ENCODE measurements at regions not wholly inside any gene's neighbourhood (a gene's known extent, or its start where the extent isn't known, plus 50 kb on each side); places are given as distances from the start of the nearest gene placed in this dataset.

DNA sequence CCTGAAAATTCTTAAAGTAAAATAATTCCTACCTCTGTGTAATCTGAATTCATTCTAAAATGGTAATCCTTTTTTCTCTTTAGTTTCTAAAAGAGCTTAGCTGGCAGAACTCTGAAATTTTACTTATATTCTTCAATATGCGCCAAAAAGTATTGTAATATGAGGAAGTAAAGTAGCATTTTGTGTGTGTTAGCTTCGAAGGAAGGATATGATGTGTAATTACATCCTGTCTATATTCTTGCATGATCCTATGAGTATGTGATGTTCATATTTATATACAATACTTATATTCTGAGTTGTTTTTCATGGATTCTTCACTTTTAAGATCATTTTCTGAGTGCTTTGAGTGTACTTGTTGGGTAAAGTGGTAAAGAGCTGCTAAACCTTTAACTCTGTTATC, 402.9 kb upstream of the PKDCC start:
- DNase-seq (ENCODE audit: extremely low read depth in 1 of 11, low read depth in 9 of 11, low spot score in 4 of 11): no peak

GRCh38 chr2:41647468-41648050, 400.3 kb upstream of the PKDCC start:
- DNase-seq (ENCODE audit: extremely low read depth in 1 of 11, low read depth in 9 of 11, low spot score in 4 of 11): no peak

DNA sequence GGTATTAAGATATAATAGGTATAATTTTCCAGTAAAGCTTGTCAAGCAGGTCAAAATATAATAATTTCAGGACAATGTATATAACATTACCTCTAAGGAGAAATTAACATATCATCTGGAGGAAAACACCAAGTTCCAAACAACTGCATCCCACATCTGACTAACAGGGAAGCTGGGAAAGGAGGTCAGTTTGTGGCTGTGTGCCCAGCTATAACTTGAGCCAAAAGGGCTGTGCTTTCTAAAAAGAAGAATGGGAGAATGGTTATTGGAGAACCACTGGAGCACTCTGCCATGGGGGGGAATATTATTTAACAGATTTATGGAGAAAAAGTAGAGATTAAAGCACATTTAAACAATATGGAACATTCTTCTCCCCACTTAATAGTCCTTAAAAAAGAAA, 390.6 kb upstream of the PKDCC start:
- no peak for DNase-seq (ENCODE audit: extremely low read depth in 1 of 11, low read depth in 9 of 11, low spot score in 4 of 11)

DNA sequence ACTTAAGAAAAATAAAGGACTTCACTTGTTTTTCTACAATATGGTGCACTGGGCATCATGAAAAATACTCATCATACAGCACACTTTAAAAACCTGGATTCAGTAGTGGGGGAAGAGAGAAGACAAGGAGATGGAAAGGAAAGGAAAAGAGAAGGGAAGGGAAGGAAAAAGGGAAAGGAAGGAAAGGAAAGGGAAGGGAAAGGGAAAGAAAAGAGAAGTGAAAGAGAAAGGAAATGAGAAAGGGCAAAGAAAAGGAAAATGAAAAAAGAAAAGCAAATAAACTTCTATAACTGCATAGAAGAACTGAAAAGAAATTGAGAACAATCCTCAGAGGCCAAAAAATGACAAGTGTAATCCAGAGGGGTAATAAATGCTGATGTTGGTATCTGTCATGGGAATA, 388.1 kb upstream of the PKDCC start:
- no peak for DNase-seq (ENCODE audit: extremely low read depth in 1 of 11, low read depth in 9 of 11, low spot score in 4 of 11)

GRCh38 chr2:41662461-41662860, 385.4 kb upstream of the PKDCC start:
- DNase-seq (ENCODE audit: extremely low read depth in 1 of 11, low read depth in 9 of 11, low spot score in 4 of 11): no peak

- no peak for DNase-seq (ENCODE audit: extremely low read depth in 1 of 11, low read depth in 9 of 11, low spot score in 4 of 11)
Measured at GRCh38 chr2:41663056-41663455, 384.8 kb upstream of the PKDCC start.

DNA sequence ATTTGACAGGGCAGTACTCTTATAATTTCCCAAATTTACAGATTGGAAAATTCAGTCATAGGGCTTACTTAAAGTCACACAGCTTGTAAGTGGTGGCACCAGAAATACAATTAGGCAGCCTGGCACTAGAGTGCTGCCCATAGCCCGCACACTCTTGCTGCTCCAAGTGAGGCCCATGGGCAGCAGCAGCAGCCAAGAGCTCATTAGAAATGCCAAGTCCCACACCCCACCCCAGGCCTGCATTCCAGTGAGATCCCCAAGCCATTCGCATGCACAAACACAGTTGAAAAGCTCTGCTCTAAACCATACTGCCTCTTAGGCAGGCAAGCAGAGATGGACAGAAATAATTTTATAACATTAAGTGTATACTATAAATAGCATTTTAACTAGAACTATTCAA, 379.3 kb upstream of the PKDCC start:
- peak in 1 of 11 donors; percentile 3 for DNase-seq (ENCODE audit: extremely low read depth in 1 of 11, low read depth in 9 of 11, low spot score in 4 of 11)

GRCh38 chr2:41678639-41679038, 369.2 kb upstream of the PKDCC start:
- no peak for DNase-seq (ENCODE audit: extremely low read depth in 1 of 11, low read depth in 9 of 11, low spot score in 4 of 11)

GRCh38 chr2:41686156-41686555, 361.7 kb upstream of the PKDCC start:
- no peak for DNase-seq (ENCODE audit: extremely low read depth in 1 of 11, low read depth in 9 of 11, low spot score in 4 of 11)

DNA sequence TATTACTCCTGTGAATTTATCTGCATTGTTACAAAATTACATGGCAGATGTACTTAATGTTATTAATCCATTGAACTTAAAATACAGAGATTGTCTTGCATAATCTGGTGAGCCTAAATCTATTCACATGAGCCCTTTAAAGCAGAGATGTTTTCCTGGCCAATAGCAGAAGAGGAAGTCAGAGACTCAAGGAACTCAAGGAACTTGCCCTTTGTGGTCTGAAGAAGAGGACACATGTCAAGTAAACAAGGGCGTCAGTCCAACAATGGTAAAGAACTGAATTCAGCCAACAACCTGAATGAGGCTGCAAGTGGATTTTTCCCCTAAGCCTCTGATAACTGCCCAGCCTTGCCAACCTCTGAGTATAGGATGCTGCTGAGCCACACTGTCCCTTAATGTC, 356.3 kb upstream of the PKDCC start:
- DNase-seq (ENCODE audit: extremely low read depth in 1 of 11, low read depth in 9 of 11, low spot score in 4 of 11): no peak

GRCh38 chr2:41694536-41695049, 353.2 kb upstream of the PKDCC start:
- no peak for DNase-seq (ENCODE audit: extremely low read depth in 1 of 11, low read depth in 9 of 11, low spot score in 4 of 11)

DNA sequence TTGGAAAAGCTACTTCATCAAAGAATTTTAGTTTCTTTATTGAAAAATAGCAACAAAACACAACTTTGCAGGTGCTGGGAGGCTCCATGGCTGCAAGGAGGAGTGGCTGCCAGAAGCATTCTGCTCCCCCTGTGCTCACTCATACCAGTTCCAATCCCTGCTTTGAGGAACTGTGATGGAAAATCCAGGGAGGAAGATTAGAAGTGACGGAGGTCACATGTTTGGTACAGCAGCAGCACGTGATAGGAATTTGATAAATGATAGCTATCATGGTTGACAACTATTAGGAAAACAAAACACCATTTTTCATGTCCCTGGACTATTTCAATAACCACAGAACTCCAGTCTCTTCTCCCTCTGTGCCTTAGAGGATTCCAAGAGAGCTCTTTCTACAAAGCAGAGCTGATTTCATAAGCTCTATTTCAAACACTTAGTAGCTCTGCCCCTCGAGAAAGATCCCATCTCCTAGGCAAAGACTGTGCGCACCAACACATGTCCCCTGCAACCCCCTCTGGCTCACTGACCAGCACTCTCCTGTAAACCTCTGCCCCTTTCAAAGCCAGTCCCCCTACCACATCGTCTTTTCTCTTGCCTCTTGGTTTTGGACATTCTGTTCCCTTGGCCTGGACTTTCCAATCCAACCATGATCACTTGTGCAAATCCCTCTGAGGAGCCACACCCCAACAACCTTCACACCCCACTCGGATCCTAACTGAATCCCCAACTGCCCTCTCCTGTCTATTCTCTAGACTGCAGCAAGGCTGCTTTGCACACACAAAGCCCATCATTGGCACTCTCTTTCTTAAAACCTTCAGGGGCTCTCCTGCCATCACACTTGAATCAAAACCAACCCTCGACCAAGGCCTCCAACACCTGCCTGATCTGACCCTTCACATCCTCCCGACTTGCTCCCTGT, 352.4 kb upstream of the PKDCC start:
- DNase-seq (ENCODE audit: extremely low read depth in 1 of 11, low read depth in 9 of 11, low spot score in 4 of 11): no peak

GRCh38 chr2:41697389-41697788, 350.4 kb upstream of the PKDCC start:
- DNase-seq (ENCODE audit: extremely low read depth in 1 of 11, low read depth in 9 of 11, low spot score in 4 of 11): no peak

DNA sequence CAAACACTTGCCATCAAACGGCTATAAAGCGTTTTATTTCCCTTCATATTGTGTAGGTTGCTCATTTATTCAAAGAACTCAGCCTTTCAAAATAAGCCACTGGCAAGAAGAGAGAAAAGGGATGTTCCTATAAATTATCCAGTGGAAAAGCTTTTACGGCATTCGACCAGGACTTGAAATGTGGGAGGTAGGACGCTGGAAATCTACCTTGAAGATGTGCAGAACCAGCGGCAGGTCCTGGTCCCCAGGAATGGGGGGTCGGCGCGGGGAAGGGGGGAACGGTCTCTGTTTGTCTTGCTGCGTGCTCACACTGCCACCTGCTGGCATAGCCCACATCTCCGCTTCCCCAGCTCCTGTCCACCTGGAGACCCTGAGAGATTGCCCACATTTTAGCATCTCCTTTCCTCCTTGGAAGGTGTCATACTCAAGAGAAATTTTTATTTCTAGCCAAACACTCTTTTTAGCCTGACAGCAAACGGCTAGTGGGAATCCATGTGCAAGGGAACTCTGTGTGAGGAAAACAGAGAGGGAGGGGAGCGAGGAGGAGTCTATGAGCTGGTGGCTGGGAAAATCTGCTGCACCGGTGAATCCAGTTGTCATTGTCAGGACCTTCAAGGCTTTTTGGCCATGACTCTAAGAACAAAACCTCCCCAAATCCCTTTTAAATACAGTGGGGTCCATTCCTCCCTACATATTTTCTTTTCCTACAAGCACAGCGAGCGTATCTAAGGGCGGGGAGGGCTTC, 349.0 kb upstream of the PKDCC start:
- DNase-seq (ENCODE audit: extremely low read depth in 1 of 11, low read depth in 9 of 11, low spot score in 4 of 11): peak in 7 of 11 donors; percentile 38 to 52 (median 44)

DNA sequence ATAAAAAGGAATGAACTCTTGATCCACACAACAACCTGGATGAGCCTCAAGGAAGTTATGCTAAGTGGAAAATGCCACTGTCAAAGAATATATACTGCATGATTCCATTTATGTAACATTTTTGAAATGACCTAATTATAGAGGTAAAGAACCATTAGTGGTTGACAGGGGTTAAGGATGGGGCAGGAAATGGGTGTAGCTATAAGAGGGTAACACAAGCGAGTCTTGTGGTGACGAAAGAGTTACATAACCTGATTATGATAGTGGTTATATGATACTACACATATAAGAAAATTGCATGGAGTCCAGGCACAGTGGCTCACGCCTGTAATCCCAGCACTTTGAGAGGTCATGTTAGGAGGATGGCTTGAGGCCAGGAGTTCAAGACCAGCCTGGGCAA, 346.6 kb upstream of the PKDCC start:
- DNase-seq (ENCODE audit: extremely low read depth in 1 of 11, low read depth in 9 of 11, low spot score in 4 of 11): no peak

DNA sequence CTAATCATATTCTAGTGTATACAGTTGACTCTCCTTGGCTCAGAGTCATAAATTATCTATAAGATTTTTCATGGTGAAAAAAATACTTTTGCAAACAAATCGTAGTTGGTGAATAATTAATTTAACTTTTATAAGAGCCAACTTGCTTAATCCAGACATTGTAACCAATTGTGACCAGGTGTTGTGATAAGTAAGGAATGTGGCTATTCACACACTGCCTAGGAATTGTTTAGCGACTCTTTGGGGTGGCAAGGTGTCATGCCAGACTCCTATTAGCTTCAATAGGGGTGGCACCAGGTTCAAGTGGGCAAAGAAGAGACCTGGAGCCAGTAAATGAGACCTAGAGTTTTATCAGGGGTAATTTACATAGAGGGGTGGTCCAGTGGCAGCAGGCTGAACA, 344.7 kb upstream of the PKDCC start:
- no peak for DNase-seq (ENCODE audit: extremely low read depth in 1 of 11, low read depth in 9 of 11, low spot score in 4 of 11)

DNA sequence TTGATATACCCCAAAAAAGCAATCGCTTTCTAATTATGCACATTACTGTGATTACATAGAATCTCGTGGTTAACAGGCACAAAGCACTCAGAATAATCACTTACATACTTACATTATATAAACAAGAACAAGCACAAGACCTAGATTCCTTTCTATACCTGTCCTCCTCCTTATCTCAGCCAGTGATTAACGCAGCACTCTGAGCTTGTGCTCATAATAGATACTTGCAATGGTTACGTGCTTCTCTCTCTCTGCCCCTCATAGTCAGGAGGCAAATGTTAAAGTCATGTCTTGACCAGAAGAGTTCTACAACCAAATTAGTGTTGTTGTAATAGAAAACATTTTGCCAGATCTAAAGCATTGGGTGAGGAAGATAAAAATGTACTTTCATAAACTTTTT, 342.2 kb upstream of the PKDCC start:
- DNase-seq (ENCODE audit: extremely low read depth in 1 of 11, low read depth in 9 of 11, low spot score in 4 of 11): no peak

- DNase-seq (ENCODE audit: extremely low read depth in 1 of 11, low read depth in 9 of 11, low spot score in 4 of 11): no peak
Measured at GRCh38 chr2:41706286-41706685, 341.5 kb upstream of the PKDCC start.

- DNase-seq (ENCODE audit: extremely low read depth in 1 of 11, low read depth in 9 of 11, low spot score in 4 of 11): no peak
Measured at GRCh38 chr2:41707790-41708451, 339.9 kb upstream of the PKDCC start.
